ENCODE measurements at regions not wholly inside any gene's neighbourhood (a gene's known extent, or its start where the extent isn't known, plus 50 kb on each side); places are given as distances from the start of the nearest gene placed in this dataset.
"Not testable (repeated sequence)": the region's sequence is repeated elsewhere in the genome, so short reads cannot be mapped to it uniquely, and the experiment has no call there.

- no peak for DNase-seq (ENCODE audit: low spot score)
Measured at GRCh38 chr1:60859111-60859510, 223.2 kb upstream of the NFIA start.

DNA sequence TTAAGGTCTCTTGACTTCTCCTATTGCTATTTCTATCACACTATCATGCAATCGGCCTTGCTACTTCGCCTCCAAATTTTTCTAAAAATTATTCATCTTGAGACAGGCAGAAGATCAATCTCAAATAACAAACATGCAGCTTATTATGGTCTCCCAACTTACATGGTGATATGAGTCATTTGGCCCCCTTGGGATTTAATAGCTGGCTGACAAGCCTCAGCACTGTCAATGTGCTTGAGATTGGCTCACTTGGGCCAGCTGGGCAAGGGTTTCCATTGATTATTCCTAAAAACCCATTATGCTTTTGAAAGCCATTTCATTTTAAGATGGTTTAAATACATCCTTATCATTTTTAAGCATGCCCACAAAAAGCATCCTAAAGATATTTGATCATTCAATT is 224.5 kb upstream of the NFIA start:
- no peak for DNase-seq (ENCODE audit: low spot score)

DNA sequence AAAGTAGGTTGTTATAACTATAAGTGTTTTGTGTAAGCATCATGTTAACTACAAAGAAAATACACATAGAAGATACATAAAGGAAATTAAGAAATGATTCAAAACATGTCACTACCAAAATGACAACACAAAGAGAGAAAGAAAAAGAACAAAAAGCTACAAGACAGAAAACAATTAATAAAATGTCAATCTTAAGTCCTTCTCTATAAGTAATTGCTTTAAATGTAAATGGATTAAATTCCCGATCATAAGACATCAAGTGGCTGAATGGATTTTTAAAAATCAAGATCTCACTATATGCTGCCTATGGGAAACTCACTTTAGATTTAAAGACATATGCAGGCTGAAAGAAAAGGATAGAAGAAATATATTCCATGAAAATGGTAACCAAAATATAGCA is 232.3 kb upstream of the NFIA start:
- DNase-seq (ENCODE audit: low spot score) = no peak

GRCh38 chr1:60849401-60849800 is 233.0 kb upstream of the NFIA start:
- no peak for DNase-seq (ENCODE audit: low spot score)

DNA sequence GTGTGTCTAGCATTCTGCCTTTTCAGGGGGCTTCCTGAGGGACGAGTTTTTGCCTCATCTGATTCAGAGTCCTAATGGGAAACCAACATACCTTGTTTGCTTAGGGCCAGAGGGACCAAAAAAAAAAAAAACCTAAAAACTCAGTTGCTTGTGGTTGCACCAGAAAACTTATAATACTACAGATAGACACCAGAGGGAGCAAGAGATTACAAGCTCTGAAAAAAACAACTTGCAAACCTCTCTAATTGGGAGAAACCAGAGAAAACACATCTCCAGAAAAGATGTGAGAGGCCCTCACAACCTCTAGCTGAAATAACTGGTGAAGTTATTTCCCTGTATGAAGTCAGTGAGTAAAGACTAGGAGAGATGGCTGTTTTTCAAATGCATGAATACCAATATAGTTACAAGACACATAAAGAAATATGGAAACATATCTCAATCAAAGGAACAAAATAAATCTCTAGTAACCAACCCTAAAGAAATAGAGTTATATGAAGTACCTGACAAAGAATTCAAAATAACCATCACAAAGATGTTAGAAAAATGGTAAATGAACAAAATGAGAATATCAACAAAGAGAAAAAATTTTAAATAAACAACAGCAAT is 233.7 kb upstream of the NFIA start:
- DNase-seq (ENCODE audit: low spot score) = peak; percentile 74

DNA sequence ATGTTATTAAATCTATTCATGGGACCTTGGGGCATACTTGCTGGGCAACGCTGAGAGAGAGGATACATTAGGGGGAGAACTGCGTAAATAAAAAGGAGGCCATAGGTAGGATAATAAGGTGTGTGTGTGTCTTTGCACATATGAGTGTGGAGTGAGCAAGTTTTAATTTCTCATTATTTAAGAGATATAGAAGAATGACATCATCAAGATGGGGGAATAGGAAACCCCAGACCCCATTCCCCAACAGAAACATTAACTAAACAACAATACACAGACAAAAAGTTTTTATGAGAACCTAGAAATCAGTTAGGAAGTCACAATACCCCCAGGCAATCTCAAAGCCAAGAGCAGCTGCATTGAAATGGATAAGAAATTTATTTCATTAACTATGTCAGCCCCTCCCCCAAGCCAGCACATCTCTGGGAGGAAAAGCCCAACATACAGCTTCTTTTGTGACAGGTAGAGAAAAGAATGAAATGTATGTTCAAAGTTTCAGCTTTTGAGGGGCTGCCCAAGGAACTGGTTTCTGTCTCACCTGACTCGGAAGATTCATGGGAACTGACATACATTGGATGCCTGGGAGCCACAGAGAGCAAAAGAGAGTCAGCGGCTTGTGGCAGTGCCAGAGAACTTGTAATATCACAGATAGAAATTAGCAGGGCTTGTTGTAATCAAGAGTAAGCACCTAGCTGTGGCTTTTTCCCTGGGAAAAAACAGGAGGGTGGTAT is 234.3 kb upstream of the NFIA start:
- DNase-seq (ENCODE audit: low spot score) = no peak

DNA sequence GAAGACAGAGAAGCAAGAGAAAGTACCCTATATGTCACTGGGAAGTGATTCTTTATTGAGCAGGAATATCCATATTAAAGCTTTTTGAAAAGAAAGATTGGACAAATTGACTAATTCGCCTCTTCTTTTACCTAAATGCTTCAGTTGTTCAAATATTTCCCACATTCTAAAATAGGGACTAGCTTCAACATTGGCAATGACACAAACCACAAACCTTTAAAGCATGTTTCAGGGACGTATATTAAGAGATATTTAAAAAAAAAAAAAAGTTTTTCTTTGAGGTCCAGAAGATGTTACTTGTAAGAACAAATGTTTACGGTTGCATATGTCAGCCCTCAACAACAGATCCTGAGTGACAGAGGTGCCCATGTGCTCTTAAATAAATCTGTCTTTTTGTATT is 235.0 kb upstream of the NFIA start:
- no peak for DNase-seq (ENCODE audit: low spot score)

- DNase-seq (ENCODE audit: low spot score) = not testable (repeated sequence)
Measured at GRCh38 chr1:60845659-60846058, 236.7 kb upstream of the NFIA start.

DNA sequence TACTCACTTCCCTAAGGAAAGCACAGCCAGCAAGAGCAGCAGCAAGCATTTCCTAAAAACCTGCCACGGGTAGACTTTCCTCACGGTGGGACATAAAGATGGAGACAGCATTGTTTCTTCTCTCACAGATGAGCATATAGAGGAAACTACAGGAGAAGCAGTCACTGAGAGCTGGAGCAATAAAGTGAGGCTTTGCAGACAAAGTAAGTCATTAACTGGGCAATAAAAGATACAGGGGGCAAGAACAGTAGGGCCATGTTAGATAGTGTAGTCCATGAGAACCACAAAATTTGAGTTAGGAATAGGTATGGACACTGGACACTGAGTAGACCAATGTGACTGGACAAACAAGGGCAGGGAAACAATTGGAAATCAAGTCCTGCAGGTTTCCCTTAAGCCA is 240.1 kb upstream of the NFIA start:
- DNase-seq (ENCODE audit: low spot score) = no peak

GRCh38 chr1:60841116-60842046 is 241.0 kb upstream of the NFIA start:
- no peak for DNase-seq (ENCODE audit: low spot score)

DNA sequence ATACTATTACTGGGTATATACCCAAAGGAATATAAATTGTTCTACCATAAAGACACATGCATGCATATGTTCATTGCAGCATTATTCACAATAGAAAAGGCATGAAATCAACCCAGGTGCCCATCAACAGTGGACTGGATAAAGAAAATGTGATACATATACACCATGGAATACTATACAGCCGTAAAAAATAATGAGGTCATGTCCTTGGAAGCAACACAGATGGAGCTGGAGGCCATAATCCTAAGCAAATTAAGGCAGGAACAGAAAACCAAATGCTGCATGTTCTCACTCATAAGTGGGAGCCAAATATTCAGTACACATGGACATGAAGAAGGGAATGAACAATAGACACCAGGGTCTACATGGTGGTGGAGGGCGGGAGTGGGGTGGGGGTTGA is 241.9 kb upstream of the NFIA start:
- DNase-seq (ENCODE audit: low spot score) = not testable (repeated sequence)

DNA sequence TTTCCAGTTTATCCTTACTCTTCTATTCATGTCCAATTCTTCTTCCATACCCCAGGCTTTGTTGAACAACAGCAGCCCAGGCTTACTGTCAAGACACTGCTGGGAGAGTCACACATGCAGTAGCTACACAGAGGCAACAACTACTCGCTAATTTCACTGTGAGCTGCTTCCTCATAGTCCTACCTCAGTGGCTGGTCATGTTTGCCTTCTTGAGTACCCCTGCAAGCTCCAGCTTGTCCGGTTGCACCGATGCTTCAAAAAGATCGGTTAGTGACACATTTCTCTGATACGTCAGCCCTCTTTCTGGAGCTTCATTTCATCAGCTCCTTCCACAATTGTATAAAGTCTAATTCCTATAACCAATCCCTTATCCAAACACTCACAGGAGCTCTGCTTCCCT is 246.7 kb upstream of the NFIA start:
- no peak for DNase-seq (ENCODE audit: low spot score)

DNA sequence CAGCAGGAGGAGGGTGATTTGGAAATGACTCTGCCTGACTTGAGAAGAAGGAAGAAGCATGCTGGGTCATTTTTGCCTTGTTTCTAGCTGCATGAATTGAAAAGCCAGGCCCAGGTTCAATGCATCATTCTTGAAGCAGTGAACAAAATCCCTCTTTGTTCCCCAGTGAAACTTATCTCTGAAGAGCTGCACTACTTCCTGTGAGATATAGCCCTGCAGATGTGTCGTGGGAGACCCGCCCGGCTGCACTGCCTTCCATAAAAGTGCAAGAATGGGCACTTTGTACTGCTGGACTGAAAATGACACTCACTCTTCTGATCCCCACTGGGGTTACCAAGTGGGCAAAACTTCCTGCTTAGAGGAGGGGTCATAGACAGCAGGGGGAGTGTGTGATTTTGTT is 249.2 kb upstream of the NFIA start:
- no peak for DNase-seq (ENCODE audit: low spot score)

- DNase-seq (ENCODE audit: low spot score) = no peak
Measured at GRCh38 chr1:60832367-60832766, 250.0 kb upstream of the NFIA start.

- DNase-seq (ENCODE audit: low spot score) = no peak
Measured at GRCh38 chr1:60831780-60832179, 250.6 kb upstream of the NFIA start.

- no peak for DNase-seq (ENCODE audit: low spot score)
Measured at GRCh38 chr1:60828944-60829343, 253.4 kb upstream of the NFIA start.

DNA sequence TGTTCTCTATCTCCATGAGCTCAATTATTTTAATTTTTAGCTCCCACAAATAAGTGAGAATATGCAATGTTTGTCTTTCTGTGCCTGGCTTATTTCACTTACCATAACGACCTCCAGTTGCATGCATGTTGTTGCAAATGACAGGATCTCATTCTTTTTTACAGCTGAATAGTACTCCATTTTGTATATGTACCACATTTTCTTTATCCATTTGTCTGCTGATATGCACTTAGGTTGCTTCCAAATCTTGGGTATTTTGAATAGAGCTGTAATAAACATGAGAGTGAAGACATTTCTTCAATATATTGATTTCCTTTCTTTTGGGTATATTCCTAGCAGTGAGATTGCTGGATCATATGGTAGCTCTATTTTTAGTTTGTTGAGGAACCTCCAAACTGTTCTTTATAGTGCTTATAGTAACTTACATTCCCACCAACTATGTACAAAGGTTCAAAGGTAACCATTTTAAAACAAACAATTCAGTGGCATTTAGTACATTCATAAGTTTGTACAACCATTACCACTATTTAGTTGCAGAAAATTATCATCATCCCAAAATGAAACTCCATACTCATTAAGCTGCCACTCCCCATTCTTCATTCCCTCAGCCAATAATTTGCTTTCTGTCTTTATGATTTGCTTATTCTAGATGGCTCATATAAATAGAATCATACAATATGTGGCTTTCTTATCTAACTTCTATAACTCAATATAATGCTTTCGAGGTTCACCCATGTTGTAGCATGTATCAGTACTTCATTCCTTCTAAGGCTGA is 255.9 kb upstream of the NFIA start:
- no peak for DNase-seq (ENCODE audit: low spot score)

DNA sequence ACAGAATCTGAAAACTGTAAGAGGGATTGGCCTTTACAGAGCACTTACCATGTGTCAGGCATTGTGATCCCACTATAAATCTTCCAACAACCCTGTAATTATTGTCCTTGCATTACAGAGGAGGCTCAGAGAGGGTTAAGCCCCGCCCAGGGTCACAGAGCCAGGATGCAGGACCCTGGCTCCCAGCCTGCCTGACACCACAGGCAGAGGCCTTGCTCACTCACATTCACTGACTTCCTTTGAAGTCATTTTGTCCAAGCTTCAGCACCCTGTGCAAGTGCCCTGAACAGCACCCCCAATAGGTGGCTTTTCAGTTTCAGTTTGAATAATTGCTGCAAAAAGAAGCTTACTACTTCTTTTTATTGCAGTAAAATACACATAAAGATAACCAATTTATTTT is 256.8 kb upstream of the NFIA start:
- no peak for DNase-seq (ENCODE audit: low spot score)

DNA sequence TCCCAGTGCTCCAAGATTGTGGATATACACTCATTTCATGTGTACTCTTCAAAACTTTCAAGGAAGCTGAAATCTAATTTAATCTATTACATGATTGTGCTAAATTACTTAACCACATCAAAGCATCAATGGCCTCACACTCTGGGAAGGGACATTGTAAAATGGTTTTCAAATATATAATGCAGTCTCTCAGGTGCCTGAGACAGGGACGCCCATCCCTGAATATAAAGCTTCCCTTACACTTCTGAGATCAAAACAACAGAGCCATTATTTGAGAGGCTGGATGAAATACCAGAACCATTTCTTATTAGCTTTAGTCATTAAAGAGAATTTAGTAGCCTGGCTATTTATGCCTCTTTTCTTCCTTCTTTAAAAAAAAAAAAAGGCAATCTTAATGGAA is 259.2 kb upstream of the NFIA start:
- no peak for DNase-seq (ENCODE audit: low spot score)

DNA sequence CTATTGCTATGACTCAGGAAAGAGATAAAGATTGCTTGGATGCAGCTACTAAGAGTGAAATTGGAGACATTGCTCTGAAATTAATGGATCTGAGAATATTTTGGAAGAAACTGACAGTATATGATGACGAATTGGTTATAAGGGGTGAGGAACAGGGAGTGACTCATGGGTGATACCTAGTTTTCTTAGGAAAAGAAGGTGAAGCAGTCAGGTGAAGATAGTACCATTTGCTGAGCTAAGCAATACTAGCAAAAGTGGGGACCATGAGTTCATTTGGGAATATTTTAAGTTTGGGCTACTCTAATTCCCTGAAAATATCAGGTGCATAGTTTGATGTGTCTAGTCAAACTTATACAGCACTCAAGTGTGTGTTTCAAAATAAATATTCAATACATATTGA is 260.1 kb upstream of the NFIA start:
- no peak for DNase-seq (ENCODE audit: low spot score)

GRCh38 chr1:60821156-60821555 is 261.2 kb upstream of the NFIA start:
- DNase-seq (ENCODE audit: low spot score) = no peak

DNA sequence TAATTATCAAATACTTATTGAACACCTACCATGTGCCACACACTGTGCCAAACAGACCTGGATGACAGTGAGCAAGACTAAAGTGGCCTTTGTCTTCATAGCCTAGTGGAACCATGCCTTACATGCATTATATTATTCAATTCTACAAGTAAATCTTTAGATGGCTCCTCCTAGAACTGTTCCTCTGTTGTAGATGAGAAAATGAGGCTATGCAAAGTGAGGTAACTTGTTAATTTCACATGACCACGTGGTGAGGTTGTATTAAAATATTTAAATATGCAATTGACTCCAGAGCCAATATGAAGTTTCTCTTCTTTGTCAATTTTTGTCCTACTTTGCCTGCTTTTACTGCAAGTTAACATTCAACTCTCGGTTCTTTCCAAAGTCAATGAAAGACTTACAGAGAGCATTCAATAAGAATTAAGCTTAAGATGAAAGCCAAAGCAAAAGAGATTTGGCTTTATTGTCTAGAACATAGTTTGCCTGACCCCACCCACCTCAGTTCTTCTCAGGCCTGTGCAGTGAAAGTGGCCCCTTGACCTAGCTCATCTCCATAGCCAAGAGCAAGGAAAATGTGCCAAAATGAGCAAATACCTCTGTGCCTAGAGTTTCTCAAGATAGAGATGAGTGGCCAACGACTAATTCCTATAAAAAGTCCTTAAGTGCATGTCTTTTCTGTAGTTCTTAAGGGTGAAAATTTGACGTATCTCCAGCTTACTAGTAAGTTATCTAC is 263.2 kb upstream of the NFIA start:
- no peak for DNase-seq (ENCODE audit: low spot score)
